SU-DHL-6 (cell line): ENCODE measurements at regions not wholly inside any gene's neighbourhood (a gene's known extent, or its start where the extent isn't known, plus 50 kb on each side); places are given as distances from the start of the nearest gene placed in this dataset.

Experiments used
- H2AFZ ChIP-seq: fragments of 200-600 bp; sonication (generic); 2 replicates; pipeline ENCODE4 v1.6.1; 2014; ENCODE audit warnings: low read depth, mild to moderate bottlenecking, moderate library complexity, mixed read lengths, antibody characterized with exemption, low read length; ENCODE audit not compliant: severe bottlenecking
- H3F3A ChIP-seq: fragments of 200-600 bp; shearing (Covaris generic); 2 replicates; pipeline ENCODE4 v1.6.0; 2016; ENCODE audit warnings: antibody characterized with exemption, mild to moderate bottlenecking; ENCODE audit not compliant: insufficient read depth
- H3K27ac ChIP-seq: fragments of 200-600 bp; sonication (generic); 2 replicates; pipeline ENCODE4 v1.5.1; 2016; ENCODE audit warnings: low read depth, mild to moderate bottlenecking, low read length, moderate library complexity, mixed read lengths
- H3K27me3 ChIP-seq: fragments of 200-600 bp; sonication (generic), shearing (Covaris generic); 2 replicates; pipeline ENCODE4 v1.6.0; 2014; ENCODE audit warnings: mild to moderate bottlenecking, low read length
- H3K36me3 ChIP-seq: fragments of 200-600 bp; sonication (generic); 2 replicates; pipeline ENCODE4 v1.6.1; 2014; ENCODE audit warnings: mild to moderate bottlenecking, low read length, mixed read lengths
- H3K4me2 ChIP-seq: fragments of 300-600, 200-600 bp; shearing (Covaris generic), sonication (generic); 2 replicates; pipeline ENCODE4 v1.6.0; 2014; ENCODE audit warnings: low read length, low read depth, mild to moderate bottlenecking; ENCODE audit not compliant: poor library complexity, severe bottlenecking
- H3K4me3 ChIP-seq: fragments of 200-600 bp; sonication (generic); 2 replicates; pipeline ENCODE4 v1.5.1; 2014; ENCODE audit warnings: antibody characterized with exemption, low read length, mild to moderate bottlenecking, mixed read lengths; ENCODE audit not compliant: insufficient read depth, poor library complexity, severe bottlenecking
- H3K79me2 ChIP-seq: fragments of 200-600 bp; sonication (generic); 2 replicates; pipeline ENCODE4 v1.6.1; 2014; ENCODE audit warnings: mild to moderate bottlenecking, low read length, moderate library complexity; ENCODE audit not compliant: insufficient read depth
- H3K9ac ChIP-seq: fragments of 200-600 bp; sonication (generic); 2 replicates; pipeline ENCODE4 v1.7.0; 2014; ENCODE audit warnings: mild to moderate bottlenecking, low read length
- H3K9me2 ChIP-seq: fragments of 200-600 bp; sonication (generic); replicated peaks from 2 replicates; pipeline ENCODE4 v1.6.1; 2014; ENCODE audit warnings: low read length; ENCODE audit not compliant: insufficient read depth
- H3K9me3 ChIP-seq: fragments of 200-600 bp; sonication (generic); 2 replicates; pipeline ENCODE4 v1.6.1; 2014; ENCODE audit warnings: low read length, mixed read lengths; ENCODE audit not compliant: insufficient read depth
- H4K20me1 ChIP-seq: fragments of 200-600 bp; sonication (generic); 2 replicates; pipeline ENCODE4 v1.6.1; 2014; ENCODE audit warnings: low read depth, mild to moderate bottlenecking, antibody characterized with exemption, low read length, moderate library complexity, mixed read lengths
- CTCF ChIP-seq: fragments of 200-600 bp; sonication (generic); IDR thresholded peaks from one replicate; pipeline ENCODE4 v1.5.1; 2017; ENCODE audit warnings: antibody characterized with exemption, mild to moderate bottlenecking, low read length, moderate library complexity; ENCODE audit not compliant: insufficient read depth, poor library complexity, severe bottlenecking
- EZH2phosphoT487 ChIP-seq: fragments of 200-600 bp; sonication (generic), shearing (Covaris generic); conservative IDR thresholded peaks from 2 replicates; pipeline ENCODE4 v1.6.1; 2018; ENCODE audit warnings: mild to moderate bottlenecking, antibody characterized with exemption, low read length, moderate library complexity, mixed read lengths

DNA sequence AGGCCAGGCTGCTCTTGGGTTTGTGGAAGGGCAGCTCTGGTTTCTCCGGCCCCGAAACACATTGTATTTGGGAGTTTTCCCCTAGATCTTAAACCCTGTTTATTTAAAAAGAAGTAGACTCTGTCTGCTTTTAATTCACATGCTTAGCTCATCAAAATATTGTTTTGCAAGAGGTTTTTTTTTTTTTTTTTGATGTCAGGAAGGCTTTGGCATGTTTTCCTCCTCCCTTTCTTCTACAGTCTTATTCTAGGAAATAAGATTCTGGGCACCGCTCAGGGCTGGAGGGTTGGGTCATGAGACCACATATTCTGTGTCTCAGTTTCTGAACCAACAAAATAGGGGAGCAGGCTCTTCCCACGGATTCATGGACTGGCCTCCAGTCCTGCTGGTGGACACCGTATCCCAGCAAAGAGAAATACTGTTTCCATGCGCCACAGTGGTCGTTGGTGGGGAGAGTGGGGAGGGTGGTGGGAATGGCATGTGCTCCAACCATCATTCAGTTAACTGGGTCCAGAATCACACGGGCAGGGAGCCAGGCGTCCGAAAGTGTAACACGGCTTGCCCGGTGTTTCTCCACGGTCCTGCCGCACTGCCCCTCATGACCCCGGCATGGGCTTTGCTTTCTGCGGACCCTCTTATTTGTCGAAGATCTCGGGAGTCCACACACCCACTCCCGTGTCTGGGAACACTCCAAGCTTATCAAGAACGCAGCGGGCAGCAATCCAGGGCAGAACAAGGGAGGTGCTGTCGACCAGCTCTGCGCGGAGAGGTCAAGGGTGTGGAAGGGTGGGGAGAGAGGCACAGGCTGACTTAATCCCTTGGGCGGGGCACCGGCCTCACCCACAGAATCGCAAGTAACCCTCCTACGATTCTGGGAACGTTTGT, 176.7 kb downstream of the GLI2 start:
- H3K36me3 ChIP-seq: no peaks in the 10 kb centered on the region
- no peaks in the 10 kb centered on the region for H3F3A ChIP-seq
- TF ChIP-seq CTCF: no peak
- TF ChIP-seq EZH2phosphoT487: no peak
- no peak overlapping the region for H3K4me3 ChIP-seq
- H3K9ac ChIP-seq: no peak overlapping the region
- H3K9me3 ChIP-seq: no peaks in the 10 kb centered on the region
- no peaks in the 10 kb centered on the region for H3K9me2 ChIP-seq
- H3K27me3 ChIP-seq: no peaks in the 10 kb centered on the region
- no peaks in the 10 kb centered on the region for H4K20me1 ChIP-seq
- no peak overlapping the region for H2AFZ ChIP-seq
- H3K79me2 ChIP-seq: no peaks in the 10 kb centered on the region
- H3K4me2 ChIP-seq: no peak overlapping the region
- no peak overlapping the region for H3K27ac ChIP-seq

DNA sequence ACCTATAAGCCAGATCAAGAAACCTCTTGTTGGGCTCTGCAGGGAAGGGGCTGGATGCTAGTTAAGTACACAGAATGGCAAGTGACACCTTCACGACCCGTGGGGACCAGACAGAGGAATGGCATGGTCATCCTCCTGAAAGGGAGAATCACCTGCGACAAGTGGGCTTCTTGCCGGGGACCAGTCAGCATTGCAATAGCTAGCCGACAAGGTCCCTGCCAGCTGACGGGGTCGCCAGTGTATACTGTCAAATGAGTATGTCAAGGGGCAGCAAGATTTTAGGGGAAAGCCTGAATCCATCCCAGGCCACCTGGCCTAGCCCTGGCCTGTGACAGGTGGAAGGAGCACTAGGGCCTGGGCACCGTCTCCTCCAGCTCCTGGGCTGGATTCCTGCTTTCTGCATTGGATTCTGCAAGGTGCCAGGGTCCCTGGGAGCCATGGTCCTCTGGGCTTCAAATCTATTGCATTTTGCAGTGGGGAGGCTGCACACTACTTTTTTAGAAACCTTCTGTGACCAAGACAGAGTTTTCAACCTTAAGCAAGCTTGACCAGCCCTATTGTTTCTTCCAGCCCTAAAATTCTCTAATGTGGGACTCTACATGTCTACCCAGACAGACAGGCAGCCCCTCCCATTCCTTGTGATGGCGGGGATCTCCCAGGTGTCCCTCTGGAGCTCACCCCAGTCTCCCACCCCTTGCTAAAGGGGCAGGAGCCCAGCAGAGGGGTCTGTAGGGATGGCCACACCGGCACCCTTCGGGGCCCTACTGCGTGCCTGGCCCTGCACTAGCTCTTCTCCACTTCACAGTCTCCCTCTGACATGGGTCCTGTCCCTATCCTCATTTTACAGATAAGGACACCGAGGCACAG, 178.5 kb downstream of the GLI2 start:
- Histone ChIP-seq H3K9me3 (no peaks in the 10 kb centered on the region), H3K27ac (no peak overlapping the region), H3K4me3 (no peak overlapping the region), H3F3A (no peaks in the 10 kb centered on the region), H3K9me2 (no peaks in the 10 kb centered on the region), H3K4me2 (no peak overlapping the region), H3K79me2 (no peaks in the 10 kb centered on the region), H3K9ac (no peak overlapping the region), H3K36me3 (no peaks in the 10 kb centered on the region), H4K20me1 (no peaks in the 10 kb centered on the region), H2AFZ (no peak overlapping the region), H3K27me3 (no peaks in the 10 kb centered on the region)
- TF ChIP-seq CTCF (no peak), EZH2phosphoT487 (no peak)

- H3K9ac ChIP-seq: no peak overlapping the region
- H3K27ac ChIP-seq: no peak overlapping the region
- H3F3A ChIP-seq: no peaks in the 10 kb centered on the region
- no peaks in the 10 kb centered on the region for H3K9me3 ChIP-seq
- TF ChIP-seq EZH2phosphoT487 (no peak), CTCF (no peak)
- H4K20me1 ChIP-seq: no peaks in the 10 kb centered on the region
- H3K4me3 ChIP-seq: no peak overlapping the region
- no peaks in the 10 kb centered on the region for H3K9me2 ChIP-seq
- H3K79me2 ChIP-seq: no peaks in the 10 kb centered on the region
- H3K36me3 ChIP-seq: no peaks in the 10 kb centered on the region
- no peak overlapping the region for H3K4me2 ChIP-seq
- H3K27me3 ChIP-seq: no peaks in the 10 kb centered on the region
- no peak overlapping the region for H2AFZ ChIP-seq
Observed at GRCh38 chr2:120914839-120915521, 179.3 kb downstream of the GLI2 start.
